Heart left ventricle (tissue), 16 donors: ENCODE measurements at regions not wholly inside any gene's neighbourhood (a gene's known extent, or its start where the extent isn't known, plus 50 kb on each side); places are given as distances from the start of the nearest gene placed in this dataset.
"Not testable (repeated sequence)": the region's sequence is repeated elsewhere in the genome, so short reads cannot be mapped to it uniquely, and the experiment has no call there.

Experiments used
- ATAC-seq, 4 donors: fragments of 200-7000 bp; cut with Tn5 transposase; one replicate each; pipeline ENCODE4 v1.9.1; 2020 to 2022; ENCODE audit warnings: moderate library complexity in 4 of 4, mild to moderate bottlenecking in 3 of 4, moderate number of reproducible peaks in 1 of 4
- DNase-seq, 5 donors: peaks; one replicate each; pipeline ENCODE4 v3.0.0-alpha.2; 2020
- H3K27ac ChIP-seq, 12 donors: fragments of 200-600 bp; sonication (generic) in 4 of 12; one replicate each; pipeline versions ENCODE4 v1.5.0 to v1.8.0; 2016 to 2022; ENCODE audit warnings: mild to moderate bottlenecking in 2 of 12
- H3K27me3 ChIP-seq, 9 donors: fragments of 200-600 bp; sonication (generic) in 2 of 9; one replicate each; pipeline versions ENCODE4 v1.5.1 to v1.8.0; 2016 to 2022; ENCODE audit warnings: mild to moderate bottlenecking in 3 of 9
- H3K36me3 ChIP-seq, 9 donors: fragments of 200-600 bp; sonication (generic) in 2 of 9; one replicate each; pipeline versions ENCODE4 v1.5.0 to v1.8.0; 2018 to 2022; ENCODE audit warnings: mild to moderate bottlenecking in 2 of 9
- H3K4me1 ChIP-seq, 12 donors: fragments of 200-600 bp; sonication (generic) in 4 of 12; one replicate each; pipeline versions ENCODE4 v1.5.0 to v1.8.0; 2016 to 2022; ENCODE audit warnings: mild to moderate bottlenecking in 3 of 12
- H3K4me3 ChIP-seq, 12 donors: fragments of 200-600 bp; sonication (generic) in 4 of 12; one replicate each; pipeline versions ENCODE4 v1.5.0 to v1.8.0; 2017 to 2022; ENCODE audit warnings: mild to moderate bottlenecking in 9 of 12, moderate library complexity in 4 of 12
- H3K9me3 ChIP-seq, 12 donors: fragments of 200-600 bp; sonication (generic) in 4 of 12; one replicate each; pipeline versions ENCODE4 v1.5.0 to v1.8.0; 2016 to 2022; ENCODE audit warnings: mild to moderate bottlenecking in 1 of 12
- CTCF ChIP-seq, 12 donors: fragments of 200-600 bp; sonication (generic) in 4 of 12; IDR thresholded peaks; one replicate each; pipeline versions ENCODE4 v1.5.0 to v1.8.0; 2018 to 2022; ENCODE audit warnings: antibody characterized with exemption in 12 of 12, mild to moderate bottlenecking in 5 of 12
- POLR2A ChIP-seq, 2 donors: fragments of 450-650 bp; IDR thresholded peaks; one replicate each; pipeline ENCODE4 v1.6.1; 2017; ENCODE audit warnings: antibody characterized with exemption in 2 of 2, mild to moderate bottlenecking in 2 of 2, moderate library complexity in 2 of 2
- WGBS, 4 donors: extraction: QIAGEN DNeasy Blood & Tissue Kit in 2 of 4; methylation state at CpG; one replicate each; pipeline versions ENCODE4 v1.1.5 to v1.1.7; 2013 to 2018; 5-methylcytosine and 5-hydroxymethylcytosine counted together
- intact Hi-C, 10 donors: fragments of 100-400 bp; cut with DNase I; formaldehyde crosslinking; loops; one replicate each; pipeline versions ENCODE4 v1.11.1 to v1.14.2; 2022
- donor health status: ischemic (EF 13 %, LVEDD 7.1; RV severe dilation, severe dysfunction).
- donor health status: healthy with polysubstance abuse.
- donor health status: DM: no; HTN: yes; CAD: no.
- donor health status: DM: no; HTN: no; CAD: no.
- donor health status: ischemic (EF 25% LVEDD 6.9; RV normal size, moderate dysfunction).
- donor health status: ischemic (EF 25% LVEDD 5.7; RV mildly dilated, moderate dysfunction).
- donor health status: healthy.
- donor health status: DM: yes; HTN: yes; CAD: no.
- donor health status: ischemic (EF 35%, LVEDD 5.7; RV mildly dilated, moderate dysfunction).
- donor health status: nonischemic (EF 11% LVEDD 7.7; RV severe dilation, severe dysfunction).
- donor health status: DM: yes; HTN: yes; CAD: no.
- donor health status: PGD.
- donor health status: ischemic (EF 29% LVEDD 5.4; RV normal size, mild dysfunction).
- donor health status: nonischemic (EF 23%, LVEDD 6.1; RV moderate dilation, normal function).

- Histone ChIP-seq H3K36me3 (no peaks in the 10 kb centered on the region), H3K4me1 (no peaks in the 10 kb centered on the region), H3K4me3 (no peak overlapping the region), H3K27ac (no peak overlapping the region), H3K27me3 (no peaks in the 10 kb centered on the region), H3K9me3 (peaks cover 0 to 33% (median 20%) of the 10 kb centered on the region in 12 donors)
- 34 to 45% (median 42%) methylated on average over 3 of the region's 3 CpGs for WGBS, 4 donors
- TF ChIP-seq CTCF (IDR thresholded peaks at IDR 0.05) (no peak), POLR2A (IDR thresholded peaks at IDR 0.05) (no peak)
- DNase-seq (no peak), ATAC-seq (no peak)
- intact Hi-C loops: no loop called here
Measured at GRCh38 chr18:8930990-8931616, 171.4 kb upstream of the NDUFV2 start.

GRCh38 chr18:8932866-8933265 is 169.6 kb upstream of the NDUFV2 start:
- H3K4me3 ChIP-seq: no peak overlapping the region
- peaks cover 0 to 20% (median 9%) of the 10 kb centered on the region in 12 donors for H3K9me3 ChIP-seq
- no peak for DNase-seq
- ATAC-seq: no peak
- no peaks in the 10 kb centered on the region for H3K27me3 ChIP-seq
- no peak overlapping the region for H3K27ac ChIP-seq
- TF ChIP-seq POLR2A (IDR thresholded peaks at IDR 0.05) (no peak), CTCF (IDR thresholded peaks at IDR 0.05) (no peak)
- no peaks in the 10 kb centered on the region for H3K4me1 ChIP-seq
- no peaks in the 10 kb centered on the region for H3K36me3 ChIP-seq
- intact Hi-C loops: no loop called here

GRCh38 chr18:8933714-8934284 is 168.7 kb upstream of the NDUFV2 start:
- no peak for TF ChIP-seq POLR2A (IDR thresholded peaks at IDR 0.05)
- no peak for TF ChIP-seq CTCF (IDR thresholded peaks at IDR 0.05)
- H3K9me3 ChIP-seq: peaks cover 0 to 15% (median 8%) of the 10 kb centered on the region in 12 donors
- no peak overlapping the region for H3K27ac ChIP-seq
- no peaks in the 10 kb centered on the region for H3K36me3 ChIP-seq
- no peaks in the 10 kb centered on the region for H3K4me1 ChIP-seq
- ATAC-seq (no peak), DNase-seq (no peak)
- H3K27me3 ChIP-seq: no peaks in the 10 kb centered on the region
- intact Hi-C loops: no loop called here
- WGBS, 4 donors: 36 to 76% (median 66%) methylated on average over 1 of the region's 1 CpG
- H3K4me3 ChIP-seq: no peak overlapping the region

- intact Hi-C loops, DNase-seq: not testable (repeated sequence)
- 91 to 95% (median 94%) methylated on average over 21 to 24 of the region's 24 CpGs for WGBS, 4 donors
Measured at GRCh38 chr18:8935346-8935745, 167.2 kb upstream of the NDUFV2 start.

GRCh38 chr18:8936619-8937018 is 165.9 kb upstream of the NDUFV2 start:
- Histone ChIP-seq H3K27ac (no peak overlapping the region), H3K9me3 (no peaks in the 10 kb centered on the region), H3K36me3 (no peaks in the 10 kb centered on the region), H3K4me1 (no peaks in the 10 kb centered on the region), H3K4me3 (no peak overlapping the region), H3K27me3 (no peaks in the 10 kb centered on the region)
- no peak for TF ChIP-seq CTCF (IDR thresholded peaks at IDR 0.05)
- TF ChIP-seq POLR2A (IDR thresholded peaks at IDR 0.05): no peak
- no peak for DNase-seq
- intact Hi-C loops: no loop called here
- ATAC-seq: no peak
- WGBS, 4 donors: 79 to 88% (median 83%) methylated on average over 3 of the region's 3 CpGs

More at GRCh38 chr18:8935346-8935745, 167.2 kb upstream of the NDUFV2 start:
- H3K36me3 ChIP-seq, H3K4me1 ChIP-seq, ATAC-seq, H3K4me3 ChIP-seq, H3K27ac ChIP-seq, H3K9me3 ChIP-seq, H3K27me3 ChIP-seq: not testable (repeated sequence)
